AG04450 (cell line): ENCODE measurements at regions not wholly inside any gene's neighbourhood (a gene's known extent, or its start where the extent isn't known, plus 50 kb on each side); places are given as distances from the start of the nearest gene placed in this dataset.

Experiments used
- CTCF ChIA-PET: fragments of 300-600, 350-600 bp; formaldehyde crosslinking; extraction: SDS; loops from one replicate; lab custom pipeline; 2022; ENCODE audit warnings: antibody characterized with exemption, inconsistent platforms; lab: Charles Lee
- POLR2A ChIA-PET: fragments of 350-600 bp; formaldehyde crosslinking; extraction: SDS; loops from one replicate; lab custom pipeline; 2021; ENCODE audit warnings: antibody characterized with exemption, inconsistent platforms; lab: Yijun Ruan, JAX
- DNase-seq: peaks from one replicate; pipeline ENCODE4 v3.0.0-alpha.2; 2011; ENCODE audit warnings: low read depth, low spot score
- H3K27ac ChIP-seq: one replicate; pipeline ENCODE4 v1.5.1; 2012; ENCODE audit warnings: low read depth, low read length, control low read depth
- H3K27me3 ChIP-seq: one replicate; pipeline ENCODE4 v1.6.0; 2012; ENCODE audit warnings: low read length; ENCODE audit not compliant: control insufficient read depth, insufficient read depth
- H3K4me3 ChIP-seq: 2 replicates; pipeline ENCODE4 v1.5.1; 2011; ENCODE audit warnings: mild to moderate bottlenecking, low read depth, low read length, control low read depth
- H3K9me3 ChIP-seq: 2 replicates; pipeline ENCODE4 v1.5.1; 2012; ENCODE audit warnings: low read length; ENCODE audit not compliant: control insufficient read depth, insufficient read depth
- CTCF ChIP-seq: IDR thresholded peaks from 2 replicates; pipeline ENCODE4 v1.5.1; 2011; ENCODE audit warnings: low read depth, low read length, control low read depth, inconsistent platforms

GRCh38 chr12:93178154-93178878 lies 199.4 kb upstream of the NUDT4 start:
- ChIA-PET CTCF (interaction anchor here (0.7 to 1.2 kb wide), 3 partner anchors 9 to 206 kb away, joined by 3 to 5 read pairs (median 4); no protein-coding TSS in a partner anchor), POLR2A (no interaction called here)
- Histone ChIP-seq H3K4me3 (no peak overlapping the region), H3K27ac (no peak overlapping the region), H3K9me3 (no peaks in the 10 kb centered on the region), H3K27me3 (no peaks in the 10 kb centered on the region)
- no peak for TF ChIP-seq CTCF
- no peak for DNase-seq

- no peak for DNase-seq
- ChIA-PET POLR2A (no interaction called here), CTCF (no interaction called here)
- no peak overlapping the region for H3K27ac ChIP-seq
- TF ChIP-seq CTCF = no peak
- H3K4me3 ChIP-seq = no peak overlapping the region
- H3K27me3 ChIP-seq = no peaks in the 10 kb centered on the region
- H3K9me3 ChIP-seq = no peaks in the 10 kb centered on the region
Observed at GRCh38 chr12:93179792-93180191, 197.9 kb upstream of the NUDT4 start.

GRCh38 chr12:93180566-93180965 lies 197.2 kb upstream of the NUDT4 start:
- Histone ChIP-seq H3K27ac (no peak overlapping the region), H3K9me3 (no peaks in the 10 kb centered on the region), H3K4me3 (no peak overlapping the region), H3K27me3 (no peaks in the 10 kb centered on the region)
- ChIA-PET CTCF (no interaction called here), POLR2A (no interaction called here)
- no peak for DNase-seq
- TF ChIP-seq CTCF = no peak

GRCh38 chr12:93181409-93181965 lies 196.2 kb upstream of the NUDT4 start:
- CTCF ChIA-PET = no interaction called here
- no peak for DNase-seq
- no peak overlapping the region for H3K4me3 ChIP-seq
- no peak for TF ChIP-seq CTCF
- H3K27ac ChIP-seq = no peak overlapping the region
- no peaks in the 10 kb centered on the region for H3K9me3 ChIP-seq
- no peaks in the 10 kb centered on the region for H3K27me3 ChIP-seq
- POLR2A ChIA-PET = no interaction called here

- Histone ChIP-seq H3K4me3 (no peak overlapping the region), H3K9me3 (no peaks in the 10 kb centered on the region), H3K27me3 (no peaks in the 10 kb centered on the region), H3K27ac (no peak overlapping the region)
- CTCF ChIA-PET = no interaction called here
- DNase-seq = no peak
- no peak for TF ChIP-seq CTCF
- POLR2A ChIA-PET = no interaction called here
Observed at GRCh38 chr12:93183940-93184671, 193.6 kb upstream of the NUDT4 start.
